WTC11 (cell line): ENCODE measurements at regions not wholly inside any gene's neighbourhood (a gene's known extent, or its start where the extent isn't known, plus 50 kb on each side); places are given as distances from the start of the nearest gene placed in this dataset.

Experiments
- ATAC-seq: fragments of 200-7000 bp; cut with Tn5 transposase; 2 replicates; pipeline ENCODE4 v1.10.0; 2021; ENCODE audit warnings: mild to moderate bottlenecking, moderate library complexity
- CTCF ChIA-PET: fragments of 300-600 bp; sonication (Branson Sonifier 250); formaldehyde crosslinking; loops from one replicate; lab custom pipeline; 2021; ENCODE audit warnings: antibody characterized with exemption; lab: Charles Lee
- POLR2A ChIA-PET: fragments of 350-600 bp; sonication (Branson Sonifier 250); formaldehyde crosslinking; loops from one replicate; lab custom pipeline; 2021; ENCODE audit warnings: antibody characterized with exemption; lab: Charles Lee
- DNase-seq: peaks from one replicate; pipeline ENCODE4 v3.0.0; 2021; ENCODE audit warnings: low spot score
- H3K27ac Mint-ChIP-seq: 2 replicates; pipeline ENCODE4 v1.8.0; 2021; ENCODE audit warnings: mixed read lengths
- H3K27me3 Mint-ChIP-seq: 2 replicates; pipeline ENCODE4 v1.8.0; 2021; ENCODE audit warnings: low read depth, mild to moderate bottlenecking, moderate library complexity, mixed read lengths
- H3K36me3 Mint-ChIP-seq: 2 replicates; pipeline ENCODE4 v1.8.0; 2021; ENCODE audit warnings: mixed read lengths
- H3K4me1 Mint-ChIP-seq: 2 replicates; pipeline ENCODE4 v1.8.0; 2022; ENCODE audit warnings: mixed read lengths
- H3K4me3 Mint-ChIP-seq: 2 replicates; pipeline ENCODE4 v1.8.0; 2021; ENCODE audit warnings: mild to moderate bottlenecking, moderate library complexity, mixed read lengths
- H3K9me3 Mint-ChIP-seq: 2 replicates; pipeline ENCODE4 v1.8.0; 2021; ENCODE audit warnings: mixed read lengths
- AR ChIP-seq: fragments of 250-450 bp; sonication (Bioruptor Pico); IDR thresholded peaks from 2 replicates; pipeline ENCODE4 v1.9.0; 2021; ENCODE audit warnings: mild to moderate bottlenecking
- ELF4 ChIP-seq: sonication (generic); formaldehyde crosslinking; IDR thresholded peaks from 2 replicates; pipeline ENCODE4 v1.8.1; 2022; ENCODE audit warnings: low read depth, mild to moderate bottlenecking, moderate library complexity, missing genetic modification reagents
- FOXJ3 ChIP-seq: sonication (generic); formaldehyde crosslinking; IDR thresholded peaks from 2 replicates; pipeline ENCODE4 v1.9.0; 2021; ENCODE audit warnings: missing genetic modification reagents, mild to moderate bottlenecking, borderline replicate concordance
- FOXK1 ChIP-seq: sonication (generic); formaldehyde crosslinking; IDR thresholded peaks from 2 replicates; pipeline ENCODE4 v1.8.0; 2022; ENCODE audit warnings: mild to moderate bottlenecking, moderate library complexity, missing genetic modification reagents
- HMGA2 ChIP-seq: fragments of 250-450 bp; sonication (Bioruptor Pico); IDR thresholded peaks from 2 replicates; pipeline ENCODE4 v1.4.0; 2021; ENCODE audit warnings: mild to moderate bottlenecking, moderate library complexity
- MLX ChIP-seq: sonication (generic); formaldehyde crosslinking; IDR thresholded peaks from 2 replicates; pipeline ENCODE4 v1.8.1; 2023; ENCODE audit warnings: mild to moderate bottlenecking, missing genetic modification reagents, moderate library complexity
- OVOL2 ChIP-seq: fragments of 250-450 bp; sonication (Bioruptor Pico); IDR thresholded peaks from 2 replicates; pipeline ENCODE4 v1.9.0; 2021; ENCODE audit warnings: mild to moderate bottlenecking, borderline replicate concordance
- PREB ChIP-seq: sonication (generic); formaldehyde crosslinking; IDR thresholded peaks from 2 replicates; pipeline ENCODE4 v1.8.1; 2022; ENCODE audit warnings: mild to moderate bottlenecking, missing genetic modification reagents, moderate library complexity, borderline replicate concordance
- SMAD4 ChIP-seq: sonication (generic); formaldehyde crosslinking; IDR thresholded peaks from 2 replicates; pipeline ENCODE4 v1.8.0; 2022; ENCODE audit warnings: mild to moderate bottlenecking, missing genetic modification reagents
- SOX15 ChIP-seq: fragments of 250-450 bp; sonication (Bioruptor Pico); IDR thresholded peaks from 2 replicates; pipeline ENCODE4 v1.9.0; 2021; ENCODE audit warnings: mild to moderate bottlenecking
- TEAD1 ChIP-seq: sonication (generic); formaldehyde crosslinking; IDR thresholded peaks from 2 replicates; pipeline ENCODE4 v1.8.0; 2022; ENCODE audit warnings: mild to moderate bottlenecking, missing genetic modification reagents
- ZNF138 ChIP-seq: sonication (generic); formaldehyde crosslinking; conservative IDR thresholded peaks from 2 replicates; pipeline ENCODE4 v1.8.1; 2022; ENCODE audit warnings: mild to moderate bottlenecking, moderate library complexity, missing genetic modification reagents
- TF ChIP-seq, protein P1 (sequence below): fragments of 250-450 bp; sonication (Bioruptor Pico); IDR thresholded peaks from 2 replicates; pipeline ENCODE4 v1.8.0; 2021; ENCODE audit warnings: mild to moderate bottlenecking
- TF ChIP-seq, protein P2 (sequence below): sonication (generic); formaldehyde crosslinking; IDR thresholded peaks from 2 replicates; pipeline ENCODE4 v1.8.1; 2022; ENCODE audit warnings: mild to moderate bottlenecking, moderate library complexity, missing genetic modification reagents
- TF ChIP-seq, protein P3 (sequence below): sonication (generic); formaldehyde crosslinking; IDR thresholded peaks from 2 replicates; pipeline ENCODE4 v1.8.1; 2023; ENCODE audit warnings: mild to moderate bottlenecking, moderate library complexity, missing genetic modification reagents

DNA sequence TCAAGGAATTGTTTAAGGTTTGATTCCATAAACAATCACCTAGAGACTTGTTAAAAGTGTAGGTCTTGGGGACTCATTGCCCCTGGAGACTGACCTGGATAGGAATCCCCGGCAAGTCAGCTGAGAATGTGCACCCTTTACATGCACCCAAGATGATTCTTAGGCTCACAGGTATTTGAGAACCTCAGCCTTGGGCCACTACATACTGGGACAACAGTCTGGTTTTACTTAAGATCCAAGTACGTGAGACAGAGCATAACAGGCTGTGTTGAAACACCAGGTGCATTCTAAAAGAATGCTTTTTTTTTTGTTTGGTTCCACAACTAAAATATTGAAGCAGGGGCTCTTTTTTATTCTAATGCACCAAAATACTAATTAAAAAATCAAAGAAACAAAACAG lies 215.8 kb downstream of the TMX3 start (continued):
- TF ChIP-seq ELF4 (CRISPR knock-in tag) (no peak), TEAD1 (CRISPR knock-in tag) (no peak), AR (CRISPR knock-in tag) (no peak), OVOL2 (CRISPR knock-in tag) (no peak), SMAD4 (no peak)

DNA sequence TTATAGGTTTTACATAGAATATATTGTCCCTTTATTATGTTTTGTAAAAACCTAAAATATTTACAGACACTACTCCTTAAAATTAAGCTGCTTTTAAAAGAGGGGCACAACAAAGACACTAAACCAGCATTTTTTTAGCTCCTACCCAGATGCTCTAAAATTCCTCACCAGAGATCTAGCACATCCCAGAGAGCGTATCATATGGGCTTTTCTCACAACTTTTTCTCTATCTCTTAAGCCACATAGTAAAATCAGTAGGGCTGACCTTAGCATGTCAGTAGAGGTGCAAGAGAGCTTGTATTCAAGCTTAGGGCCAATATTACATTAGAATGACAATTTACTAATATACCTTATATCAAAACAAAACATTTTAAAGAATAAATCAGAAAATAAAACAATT lies 216.3 kb downstream of the TMX3 start:
- TF ChIP-seq FOXK1 (CRISPR knock-in tag), result no peak
- no peak for TF ChIP-seq HMGA2
- TF ChIP-seq, protein P1, sequence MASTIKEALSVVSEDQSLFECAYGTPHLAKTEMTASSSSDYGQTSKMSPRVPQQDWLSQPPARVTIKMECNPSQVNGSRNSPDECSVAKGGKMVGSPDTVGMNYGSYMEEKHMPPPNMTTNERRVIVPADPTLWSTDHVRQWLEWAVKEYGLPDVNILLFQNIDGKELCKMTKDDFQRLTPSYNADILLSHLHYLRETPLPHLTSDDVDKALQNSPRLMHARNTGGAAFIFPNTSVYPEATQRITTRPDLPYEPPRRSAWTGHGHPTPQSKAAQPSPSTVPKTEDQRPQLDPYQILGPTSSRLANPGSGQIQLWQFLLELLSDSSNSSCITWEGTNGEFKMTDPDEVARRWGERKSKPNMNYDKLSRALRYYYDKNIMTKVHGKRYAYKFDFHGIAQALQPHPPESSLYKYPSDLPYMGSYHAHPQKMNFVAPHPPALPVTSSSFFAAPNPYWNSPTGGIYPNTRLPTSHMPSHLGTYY (CRISPR knock-in tag), result no peak
- no peak for TF ChIP-seq PREB (CRISPR knock-in tag)
- no peak for TF ChIP-seq ZNF138 (CRISPR knock-in tag)
- no peak for TF ChIP-seq SOX15 (CRISPR knock-in tag)
- TF ChIP-seq, protein P2, sequence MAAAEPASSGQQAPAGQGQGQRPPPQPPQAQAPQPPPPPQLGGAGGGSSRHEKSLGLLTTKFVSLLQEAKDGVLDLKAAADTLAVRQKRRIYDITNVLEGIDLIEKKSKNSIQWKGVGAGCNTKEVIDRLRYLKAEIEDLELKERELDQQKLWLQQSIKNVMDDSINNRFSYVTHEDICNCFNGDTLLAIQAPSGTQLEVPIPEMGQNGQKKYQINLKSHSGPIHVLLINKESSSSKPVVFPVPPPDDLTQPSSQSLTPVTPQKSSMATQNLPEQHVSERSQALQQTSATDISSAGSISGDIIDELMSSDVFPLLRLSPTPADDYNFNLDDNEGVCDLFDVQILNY, result no peak
- TF ChIP-seq, protein P3, sequence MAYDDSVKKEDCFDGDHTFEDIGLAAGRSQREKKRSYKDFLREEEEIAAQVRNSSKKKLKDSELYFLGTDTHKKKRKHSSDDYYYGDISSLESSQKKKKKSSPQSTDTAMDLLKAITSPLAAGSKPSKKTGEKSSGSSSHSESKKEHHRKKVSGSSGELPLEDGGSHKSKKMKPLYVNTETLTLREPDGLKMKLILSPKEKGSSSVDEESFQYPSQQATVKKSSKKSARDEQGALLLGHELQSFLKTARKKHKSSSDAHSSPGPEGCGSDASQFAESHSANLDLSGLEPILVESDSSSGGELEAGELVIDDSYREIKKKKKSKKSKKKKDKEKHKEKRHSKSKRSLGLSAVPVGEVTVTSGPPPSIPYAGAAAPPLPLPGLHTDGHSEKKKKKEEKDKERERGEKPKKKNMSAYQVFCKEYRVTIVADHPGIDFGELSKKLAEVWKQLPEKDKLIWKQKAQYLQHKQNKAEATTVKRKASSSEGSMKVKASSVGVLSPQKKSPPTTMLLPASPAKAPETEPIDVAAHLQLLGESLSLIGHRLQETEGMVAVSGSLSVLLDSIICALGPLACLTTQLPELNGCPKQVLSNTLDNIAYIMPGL, result no peak
- TF ChIP-seq MLX (CRISPR knock-in tag), result no peak
- no peak for TF ChIP-seq FOXJ3
- no peak for TF ChIP-seq AR (CRISPR knock-in tag)
- H3K27ac Mint-ChIP-seq, result no peak overlapping the region

More for the DNA sequence above, 216.3 kb downstream of the TMX3 start:
- Mint-ChIP-seq H3K4me1 (peaks cover 15% of the 10 kb centered on the region), H3K9me3 (no peaks in the 10 kb centered on the region), H3K36me3 (no peaks in the 10 kb centered on the region), H3K27me3 (no peaks in the 10 kb centered on the region), H3K4me3 (no peak overlapping the region)
- DNase-seq, result no peak
- POLR2A ChIA-PET, result no interaction called here
- ATAC-seq, result no peak
- CTCF ChIA-PET, result no interaction called here
